ENCODE measurements at regions not wholly inside any gene's neighbourhood (a gene's known extent, or its start where the extent isn't known, plus 50 kb on each side); places are given as distances from the start of the nearest gene placed in this dataset.

DNA sequence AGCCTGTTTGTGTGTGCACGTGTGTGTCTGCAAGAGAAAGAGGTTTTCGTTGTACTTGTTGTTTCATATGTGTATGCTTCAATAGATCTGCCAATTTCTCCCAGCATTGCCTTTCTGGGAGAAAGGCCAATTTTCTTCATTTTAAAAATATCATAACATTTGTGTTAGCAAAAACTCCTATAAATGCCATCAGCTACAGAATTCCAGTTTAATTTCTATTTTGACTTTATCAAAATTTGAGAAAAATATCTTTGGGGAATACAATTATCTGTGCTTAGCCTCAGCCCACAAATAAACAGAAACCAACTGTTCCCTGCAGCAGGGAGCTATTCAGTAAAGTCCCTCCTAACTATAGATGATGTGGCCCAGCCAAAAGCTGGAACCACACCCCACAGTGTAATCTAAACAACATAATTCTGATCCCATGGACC lies 68.3 kb upstream of the MGMT start:
- H3K27ac Mint-ChIP-seq: no peak overlapping the region
- CTCF ChIA-PET: no interaction called here

GRCh38 chr10:129400426-129400825 lies 66.6 kb upstream of the MGMT start:
- no peaks in the 10 kb centered on the region for H3K36me3 Mint-ChIP-seq
- H3K4me3 Mint-ChIP-seq: no peak overlapping the region
- no peak overlapping the region for H3K27ac Mint-ChIP-seq
- no peaks in the 10 kb centered on the region for H3K27me3 Mint-ChIP-seq
- no peaks in the 10 kb centered on the region for H3K4me1 Mint-ChIP-seq
- CTCF ChIA-PET: no interaction called here
- ATAC-seq (no peak), DNase-seq (no peak)
- no peaks in the 10 kb centered on the region for H3K9me3 Mint-ChIP-seq (ENCODE audit: low read depth)

More for the DNA sequence above, 68.3 kb upstream of the MGMT start:
- H3K36me3 Mint-ChIP-seq: no peaks in the 10 kb centered on the region
- no peaks in the 10 kb centered on the region for H3K27me3 Mint-ChIP-seq
- no peak for DNase-seq
- no peaks in the 10 kb centered on the region for H3K9me3 Mint-ChIP-seq (ENCODE audit: low read depth)
- ATAC-seq: no peak
- H3K4me1 Mint-ChIP-seq: no peaks in the 10 kb centered on the region
- no peak overlapping the region for H3K4me3 Mint-ChIP-seq

DNA sequence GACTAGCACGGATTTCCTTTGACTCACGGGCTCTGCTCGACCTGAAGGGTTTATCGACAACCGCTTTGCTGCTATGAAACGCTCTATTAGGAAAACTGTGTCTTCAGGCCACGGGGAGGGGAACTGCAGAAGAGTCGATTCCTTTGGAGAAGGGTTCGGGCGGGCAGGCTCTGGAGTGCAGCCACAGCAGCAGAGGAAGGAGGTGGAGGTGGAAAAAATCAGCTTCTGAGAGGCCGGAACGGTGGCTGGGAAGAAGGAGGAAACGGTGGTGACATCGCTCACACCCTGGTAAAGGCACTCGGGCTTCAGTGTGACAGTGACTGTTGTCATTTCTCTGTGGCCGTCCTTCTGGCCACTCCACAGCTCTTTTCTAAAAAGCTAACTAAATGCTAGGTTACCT lies 64.6 kb upstream of the MGMT start:
- Mint-ChIP-seq H3K4me1 (no peaks in the 10 kb centered on the region), H3K27me3 (no peaks in the 10 kb centered on the region), H3K27ac (no peak overlapping the region), H3K4me3 (no peak overlapping the region), H3K9me3 (ENCODE audit: low read depth) (no peaks in the 10 kb centered on the region), H3K36me3 (no peaks in the 10 kb centered on the region)
- CTCF ChIA-PET: no interaction called here
- DNase-seq: no peak
- no peak for ATAC-seq

DNA sequence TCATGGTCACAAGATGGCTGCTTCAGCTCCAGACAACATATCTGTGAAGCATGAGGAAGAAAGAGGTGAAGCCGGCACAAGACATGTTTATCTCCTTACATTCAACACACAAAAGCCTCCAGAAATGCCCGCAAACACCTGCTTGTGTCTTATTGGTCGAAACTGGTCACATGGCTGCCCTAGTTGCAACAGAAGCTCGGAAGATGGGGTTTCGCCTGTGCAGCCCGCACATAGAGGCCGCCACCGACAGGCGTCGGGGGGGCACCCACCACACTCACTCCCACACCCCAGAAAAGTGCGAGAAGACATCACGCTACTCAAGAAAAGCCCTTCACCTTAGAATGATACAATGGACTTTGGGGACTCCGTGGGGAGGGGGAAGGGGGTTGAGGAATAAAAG lies 63.0 kb upstream of the MGMT start:
- no peak for ATAC-seq
- H3K27me3 Mint-ChIP-seq: peaks cover 4% of the 10 kb centered on the region
- H3K36me3 Mint-ChIP-seq: no peaks in the 10 kb centered on the region
- H3K4me1 Mint-ChIP-seq: no peaks in the 10 kb centered on the region
- CTCF ChIA-PET: no interaction called here
- no peak for DNase-seq
- no peaks in the 10 kb centered on the region for H3K9me3 Mint-ChIP-seq (ENCODE audit: low read depth)
- no peak overlapping the region for H3K27ac Mint-ChIP-seq
- H3K4me3 Mint-ChIP-seq: no peak overlapping the region

- Mint-ChIP-seq H3K4me1 (no peaks in the 10 kb centered on the region), H3K36me3 (no peaks in the 10 kb centered on the region), H3K27ac (no peak overlapping the region), H3K9me3 (ENCODE audit: low read depth) (no peaks in the 10 kb centered on the region), H3K27me3 (peaks cover 8% of the 10 kb centered on the region), H3K4me3 (no peak overlapping the region)
- CTCF ChIA-PET: no interaction called here
- no peak for ATAC-seq
- no peak for DNase-seq
Measured at GRCh38 chr10:129405389-129405788, 61.7 kb upstream of the MGMT start.

DNA sequence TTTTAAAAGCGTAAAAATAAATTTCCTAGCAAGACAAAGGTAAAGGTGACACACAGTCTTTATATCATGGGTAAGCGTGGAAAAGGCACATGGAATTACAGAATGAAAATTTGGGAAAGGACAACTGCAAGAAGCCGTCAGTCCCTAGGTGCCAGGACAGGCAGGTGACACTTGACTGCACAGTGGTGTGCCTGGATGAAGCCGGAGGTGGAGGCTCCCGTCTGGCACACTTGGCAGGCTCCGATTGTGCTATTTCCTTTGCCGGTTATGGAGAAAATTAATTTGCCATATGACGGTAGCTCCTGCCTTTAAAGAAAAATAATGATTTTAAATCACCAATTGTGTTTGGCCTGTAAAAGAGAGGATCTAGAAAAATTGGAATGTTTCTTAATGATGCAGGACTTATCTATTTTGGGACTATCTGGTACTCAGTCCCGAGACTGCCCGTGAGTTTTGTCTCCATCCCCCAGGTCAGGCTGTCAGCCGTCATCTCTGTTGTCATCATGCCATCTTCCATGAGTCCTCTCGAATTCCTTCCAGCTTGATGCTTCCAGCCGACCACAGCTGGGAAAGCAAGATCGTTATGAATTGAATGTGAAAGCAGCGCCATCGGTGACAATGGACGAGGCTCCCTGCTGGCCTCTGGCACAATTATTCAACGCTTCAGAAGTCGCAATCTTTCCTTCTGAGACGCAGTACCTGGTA lies 56.2 kb upstream of the MGMT start:
- ATAC-seq: no peak
- DNase-seq: no peak
- no peaks in the 10 kb centered on the region for H3K36me3 Mint-ChIP-seq
- no peaks in the 10 kb centered on the region for H3K4me1 Mint-ChIP-seq
- H3K27me3 Mint-ChIP-seq: peaks cover 8% of the 10 kb centered on the region
- H3K27ac Mint-ChIP-seq: no peak overlapping the region
- CTCF ChIA-PET: no interaction called here
- no peak overlapping the region for H3K4me3 Mint-ChIP-seq
- no peaks in the 10 kb centered on the region for H3K9me3 Mint-ChIP-seq (ENCODE audit: low read depth)

- Mint-ChIP-seq H3K36me3 (no peaks in the 10 kb centered on the region), H3K4me1 (no peaks in the 10 kb centered on the region), H3K27ac (no peak overlapping the region), H3K27me3 (peaks cover 8% of the 10 kb centered on the region), H3K9me3 (ENCODE audit: low read depth) (no peaks in the 10 kb centered on the region), H3K4me3 (no peak overlapping the region)
- DNase-seq: no peak
- CTCF ChIA-PET: no interaction called here
- ATAC-seq: no peak
Measured at GRCh38 chr10:129411393-129411705, 55.7 kb upstream of the MGMT start.

GRCh38 chr10:129411772-129412171 lies 55.3 kb upstream of the MGMT start:
- no peak overlapping the region for H3K27ac Mint-ChIP-seq

GRCh38 chr10:129413024-129413423 lies 54.0 kb upstream of the MGMT start:
- no peaks in the 10 kb centered on the region for H3K36me3 Mint-ChIP-seq
- no peak for DNase-seq
- ATAC-seq: no peak
- H3K4me3 Mint-ChIP-seq: no peak overlapping the region
- no peaks in the 10 kb centered on the region for H3K9me3 Mint-ChIP-seq (ENCODE audit: low read depth)
- CTCF ChIA-PET: no interaction called here
- no peak overlapping the region for H3K27ac Mint-ChIP-seq
- no peaks in the 10 kb centered on the region for H3K4me1 Mint-ChIP-seq
- peaks cover 8% of the 10 kb centered on the region for H3K27me3 Mint-ChIP-seq

More at GRCh38 chr10:129411772-129412171, 55.3 kb upstream of the MGMT start:
- H3K36me3 Mint-ChIP-seq: no peaks in the 10 kb centered on the region
- no peaks in the 10 kb centered on the region for H3K9me3 Mint-ChIP-seq (ENCODE audit: low read depth)
- peaks cover 8% of the 10 kb centered on the region for H3K27me3 Mint-ChIP-seq
- ATAC-seq (no peak), DNase-seq (no peak)
- H3K4me3 Mint-ChIP-seq: no peak overlapping the region
- H3K4me1 Mint-ChIP-seq: no peaks in the 10 kb centered on the region
- CTCF ChIA-PET: no interaction called here

DNA sequence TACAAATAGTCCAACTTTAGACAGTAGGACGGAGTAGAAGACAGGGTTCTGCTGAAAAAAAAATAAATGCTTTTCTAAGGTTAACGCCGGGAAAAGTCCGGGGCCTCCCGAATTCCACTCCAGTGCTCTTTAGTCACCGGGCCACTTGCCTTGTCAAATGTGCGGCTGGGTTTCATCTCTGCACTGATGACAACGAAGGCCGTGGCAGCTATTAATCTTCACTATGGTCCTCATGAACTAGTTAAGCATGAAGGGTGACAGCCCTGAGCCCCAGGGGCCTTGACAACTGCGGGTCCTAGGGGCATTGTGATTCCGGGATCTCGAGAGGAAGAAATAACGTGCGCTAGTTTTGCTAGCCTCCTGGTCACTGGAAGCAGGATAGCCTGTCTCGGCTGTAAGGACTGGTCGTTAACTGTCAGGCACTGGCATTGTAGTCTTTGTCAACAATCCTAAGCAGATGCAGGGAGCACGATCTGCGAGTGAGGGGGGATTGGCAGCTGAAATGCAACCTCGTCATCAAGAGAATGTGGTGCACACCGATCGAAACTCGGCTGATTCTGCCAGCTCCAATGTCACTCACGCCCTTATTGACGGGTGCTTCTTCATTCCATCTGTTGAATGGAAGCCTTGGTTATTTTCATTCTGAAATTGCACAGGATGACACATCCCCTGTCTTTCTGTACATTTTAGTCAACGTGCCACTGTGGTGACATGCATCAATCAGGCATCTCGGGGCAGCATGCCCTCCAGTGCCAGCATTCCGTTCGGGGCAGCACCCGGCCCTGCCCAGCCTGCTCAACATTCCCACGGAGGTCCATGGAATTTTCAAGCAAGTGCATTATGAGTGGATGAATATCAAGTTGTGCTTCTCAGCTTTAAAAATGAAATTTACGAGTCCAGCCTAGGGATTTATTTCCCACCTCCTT lies 51.6 kb upstream of the MGMT start:
- no peak for ATAC-seq
- H3K4me3 Mint-ChIP-seq: no peak overlapping the region
- H3K4me1 Mint-ChIP-seq: no peaks in the 10 kb centered on the region
- no peaks in the 10 kb centered on the region for H3K36me3 Mint-ChIP-seq
- no peak for DNase-seq
- no peak overlapping the region for H3K27ac Mint-ChIP-seq
- CTCF ChIA-PET: no interaction called here
- H3K9me3 Mint-ChIP-seq (ENCODE audit: low read depth): no peaks in the 10 kb centered on the region
- H3K27me3 Mint-ChIP-seq: peaks cover 2% of the 10 kb centered on the region

- H3K4me1 Mint-ChIP-seq: no peaks in the 10 kb centered on the region
- DNase-seq (no peak), ATAC-seq (no peak)
- peaks cover 2% of the 10 kb centered on the region for H3K27me3 Mint-ChIP-seq
- H3K27ac Mint-ChIP-seq: no peak overlapping the region
- H3K36me3 Mint-ChIP-seq: no peaks in the 10 kb centered on the region
- CTCF ChIA-PET: no interaction called here
- H3K4me3 Mint-ChIP-seq: no peak overlapping the region
- H3K9me3 Mint-ChIP-seq (ENCODE audit: low read depth): no peaks in the 10 kb centered on the region
Measured at GRCh38 chr10:129416155-129416554, 50.9 kb upstream of the MGMT start.

GRCh38 chr10:129416956-129417765 lies 49.9 kb upstream of the MGMT start:
- Mint-ChIP-seq H3K4me3 (no peak overlapping the region), H3K27me3 (peaks cover 2% of the 10 kb centered on the region), H3K9me3 (ENCODE audit: low read depth) (no peaks in the 10 kb centered on the region), H3K4me1 (no peaks in the 10 kb centered on the region), H3K36me3 (no peaks in the 10 kb centered on the region), H3K27ac (no peak overlapping the region)
- CTCF ChIA-PET: no interaction called here
- no peak for ATAC-seq
- DNase-seq: no peak
